HepG2 (cell line): ENCODE measurements at regions not wholly inside any gene's neighbourhood (a gene's known extent, or its start where the extent isn't known, plus 50 kb on each side); places are given as distances from the start of the nearest gene placed in this dataset.

Experiments
- CBX5 ChIP-seq: sonication (generic); formaldehyde crosslinking; IDR thresholded peaks from 2 replicates; pipeline ENCODE4 v1.4.0; 2020; ENCODE audit warnings: missing genetic modification reagents, borderline replicate concordance
- CHD2 ChIP-seq: IDR thresholded peaks from 2 replicates; pipeline ENCODE4 v1.6.1; 2011; ENCODE audit warnings: low read depth, low read length, improper control_type of control experiment
- EHMT2 ChIP-seq: fragments of 200-600 bp; sonication (generic); IDR thresholded peaks from 2 replicates; pipeline ENCODE4 v1.7.0; 2017; ENCODE audit warnings: antibody characterized with exemption, low read depth, low read length, borderline replicate concordance
- TF ChIP-seq, protein P1 (sequence below): sonication (generic); formaldehyde crosslinking; IDR thresholded peaks from 2 replicates; pipeline ENCODE4 v1.5.0; 2020; ENCODE audit warnings: mild to moderate bottlenecking, missing genetic modification reagents, moderate library complexity

DNA sequence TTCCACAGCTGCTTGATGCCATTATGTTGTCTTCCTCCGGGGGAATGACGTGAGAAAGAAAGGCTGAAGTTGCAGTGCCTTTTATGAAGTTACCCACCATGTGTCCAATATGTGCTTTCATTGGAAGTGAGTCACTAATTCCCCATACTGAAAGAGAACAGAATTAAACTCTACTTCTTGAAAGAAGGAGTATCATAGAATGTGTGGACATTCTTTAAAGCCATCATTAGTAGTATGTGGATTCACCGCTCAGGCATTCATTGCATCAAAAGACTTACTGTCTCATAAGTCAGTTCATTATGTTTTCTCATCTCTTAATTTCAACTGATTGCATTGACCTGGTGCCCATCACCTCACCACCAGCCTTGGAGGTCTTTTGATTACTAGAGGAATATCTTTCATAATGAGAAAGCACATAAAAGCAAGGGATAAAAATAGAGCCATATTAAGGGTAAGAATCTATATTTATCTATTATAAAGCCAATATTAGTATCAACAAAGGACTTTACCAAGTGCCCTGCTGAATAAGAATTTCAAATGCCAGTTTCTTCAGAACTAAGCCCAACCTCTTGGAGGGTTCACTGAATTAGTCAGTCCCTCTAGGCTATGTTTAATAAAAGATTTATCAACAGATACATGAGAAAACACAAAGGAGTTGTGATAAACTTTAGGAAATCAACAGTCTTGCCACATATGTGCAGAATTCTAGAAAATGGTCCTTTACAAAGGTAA is 516.1 kb downstream of the NTRK2 start:
- TF ChIP-seq, protein P1, sequence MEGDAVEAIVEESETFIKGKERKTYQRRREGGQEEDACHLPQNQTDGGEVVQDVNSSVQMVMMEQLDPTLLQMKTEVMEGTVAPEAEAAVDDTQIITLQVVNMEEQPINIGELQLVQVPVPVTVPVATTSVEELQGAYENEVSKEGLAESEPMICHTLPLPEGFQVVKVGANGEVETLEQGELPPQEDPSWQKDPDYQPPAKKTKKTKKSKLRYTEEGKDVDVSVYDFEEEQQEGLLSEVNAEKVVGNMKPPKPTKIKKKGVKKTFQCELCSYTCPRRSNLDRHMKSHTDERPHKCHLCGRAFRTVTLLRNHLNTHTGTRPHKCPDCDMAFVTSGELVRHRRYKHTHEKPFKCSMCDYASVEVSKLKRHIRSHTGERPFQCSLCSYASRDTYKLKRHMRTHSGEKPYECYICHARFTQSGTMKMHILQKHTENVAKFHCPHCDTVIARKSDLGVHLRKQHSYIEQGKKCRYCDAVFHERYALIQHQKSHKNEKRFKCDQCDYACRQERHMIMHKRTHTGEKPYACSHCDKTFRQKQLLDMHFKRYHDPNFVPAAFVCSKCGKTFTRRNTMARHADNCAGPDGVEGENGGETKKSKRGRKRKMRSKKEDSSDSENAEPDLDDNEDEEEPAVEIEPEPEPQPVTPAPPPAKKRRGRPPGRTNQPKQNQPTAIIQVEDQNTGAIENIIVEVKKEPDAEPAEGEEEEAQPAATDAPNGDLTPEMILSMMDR (CRISPR knock-in tag) = no peak
- TF ChIP-seq CBX5 (CRISPR knock-in tag) = no peak
- TF ChIP-seq CHD2 = no peak
- no peak for TF ChIP-seq EHMT2
